ENCODE measurements at regions not wholly inside any gene's neighbourhood (a gene's known extent, or its start where the extent isn't known, plus 50 kb on each side); places are given as distances from the start of the nearest gene placed in this dataset.

DNA sequence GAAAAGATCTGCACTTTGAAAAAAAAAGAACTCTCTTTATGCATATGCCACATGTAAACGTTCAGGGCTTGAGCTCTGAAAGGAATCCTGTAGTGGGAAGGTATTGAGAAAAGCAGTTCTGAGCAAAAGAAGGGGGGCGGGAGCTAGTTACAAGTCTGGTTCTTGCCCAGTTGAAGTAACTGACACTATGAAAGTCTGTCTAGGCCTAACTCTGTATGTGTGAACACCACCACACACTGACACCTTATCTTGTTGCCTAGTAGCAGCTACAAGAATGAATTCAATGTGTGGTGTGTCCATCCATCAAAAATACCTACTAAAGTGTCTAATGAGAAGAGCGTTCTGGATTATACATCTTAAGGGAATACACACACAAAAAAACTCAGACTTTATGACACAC lies 820.6 kb downstream of the DIAPH3 start:
- Histone ChIP-seq H3K36me3 (ENCODE audit: insufficient read depth, insufficient read length, low read length) (no peaks in the 10 kb centered on the region), H3K4me1 (ENCODE audit: insufficient read depth, insufficient read length) (no peaks in the 10 kb centered on the region), H3K4me3 (ENCODE audit: insufficient read length, low read depth) (no peak overlapping the region), H3K9me3 (ENCODE audit: insufficient read depth, low read length) (no peaks in the 10 kb centered on the region), H3K27me3 (ENCODE audit: insufficient read depth, insufficient read length) (no peaks in the 10 kb centered on the region), H3K9ac (ENCODE audit: insufficient read length, low read depth) (no peak overlapping the region)
- TF ChIP-seq YY1 (IDR thresholded peaks at IDR 0.05; ENCODE audit: insufficient read depth, insufficient read length) = no peak
- no peak for DNase-seq (ENCODE audit: low read depth, low spot score)

DNA sequence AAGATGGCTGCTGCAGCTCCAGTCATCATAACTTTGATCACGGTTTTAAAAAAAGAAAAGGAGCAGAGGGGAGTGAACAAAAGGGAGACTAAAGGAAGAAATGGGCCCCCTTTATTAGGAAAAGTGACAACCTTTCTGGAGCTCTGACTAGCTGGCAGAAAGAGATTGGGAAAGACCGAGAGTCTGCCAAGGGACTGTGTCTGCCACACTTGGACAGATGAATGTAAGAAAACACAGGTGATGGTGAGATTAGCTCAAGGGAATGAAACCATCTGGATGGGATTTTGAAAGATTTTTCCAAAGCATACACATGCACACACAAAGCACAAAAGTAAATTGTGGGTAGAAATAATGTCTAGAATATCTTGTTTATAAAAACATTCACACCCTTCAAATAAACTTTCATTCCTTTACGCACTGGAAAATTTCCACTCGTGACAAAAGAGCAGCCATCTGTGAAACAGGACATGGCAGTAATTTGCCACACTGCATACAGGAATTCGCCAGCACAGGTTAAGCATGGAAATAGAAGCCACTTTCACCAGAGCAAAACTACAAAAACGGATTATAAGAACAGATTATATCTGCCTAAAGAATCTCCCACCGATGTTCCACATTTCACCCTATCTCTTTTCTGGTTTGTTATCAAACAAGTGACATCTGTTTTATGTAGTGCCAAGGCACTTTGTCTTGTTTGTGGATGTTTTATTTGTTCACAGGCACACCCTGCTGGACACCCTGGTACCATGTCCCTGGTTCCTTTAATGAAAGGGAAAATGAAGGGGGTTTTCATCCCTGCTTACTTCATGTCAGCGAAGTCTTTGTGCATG lies 819.5 kb downstream of the DIAPH3 start:
- H3K4me3 ChIP-seq (ENCODE audit: insufficient read length, low read depth) = no peak overlapping the region
- no peak overlapping the region for H3K9ac ChIP-seq (ENCODE audit: insufficient read length, low read depth)
- no peaks in the 10 kb centered on the region for H3K9me3 ChIP-seq (ENCODE audit: insufficient read depth, low read length)
- no peaks in the 10 kb centered on the region for H3K27me3 ChIP-seq (ENCODE audit: insufficient read depth, insufficient read length)
- no peaks in the 10 kb centered on the region for H3K36me3 ChIP-seq (ENCODE audit: insufficient read depth, insufficient read length, low read length)
- H3K4me1 ChIP-seq (ENCODE audit: insufficient read depth, insufficient read length) = no peaks in the 10 kb centered on the region
- no peak for DNase-seq (ENCODE audit: low read depth, low spot score)
- TF ChIP-seq ZNF274 (IDR thresholded peaks at IDR 0.05; ENCODE audit: low read depth, low read length) (no peak), YY1 (IDR thresholded peaks at IDR 0.05; ENCODE audit: insufficient read depth, insufficient read length) (no peak), SUZ12 (IDR thresholded peaks at IDR 0.05; ENCODE audit: extremely low read depth, insufficient read depth, insufficient read length) (no peak)

DNA sequence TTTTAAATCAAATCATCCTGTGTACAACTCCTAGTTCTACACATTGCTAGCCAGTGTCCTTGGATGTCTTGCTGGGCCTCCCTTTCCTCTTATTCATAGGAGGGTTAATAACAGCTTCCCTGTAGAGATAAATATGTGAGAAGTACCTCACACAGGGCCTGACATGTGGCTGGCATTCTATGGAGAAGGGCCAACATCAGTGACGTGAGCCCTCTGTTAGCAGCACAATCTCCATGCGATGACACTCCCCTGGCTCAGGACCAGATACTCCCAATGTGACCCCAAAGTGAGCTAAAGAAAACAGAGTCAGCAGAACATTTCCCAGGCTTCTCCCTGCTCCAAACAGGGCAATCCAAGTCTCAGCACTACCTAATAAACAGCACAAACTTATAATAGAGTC lies 818.4 kb downstream of the DIAPH3 start:
- no peak overlapping the region for H3K4me3 ChIP-seq (ENCODE audit: insufficient read length, low read depth)
- no peak for DNase-seq (ENCODE audit: low read depth, low spot score)
- TF ChIP-seq ZNF274 (IDR thresholded peaks at IDR 0.05; ENCODE audit: low read depth, low read length) (no peak), SUZ12 (IDR thresholded peaks at IDR 0.05; ENCODE audit: extremely low read depth, insufficient read depth, insufficient read length) (no peak), YY1 (IDR thresholded peaks at IDR 0.05; ENCODE audit: insufficient read depth, insufficient read length) (no peak)
- no peaks in the 10 kb centered on the region for H3K4me1 ChIP-seq (ENCODE audit: insufficient read depth, insufficient read length)
- H3K36me3 ChIP-seq (ENCODE audit: insufficient read depth, insufficient read length, low read length) = no peaks in the 10 kb centered on the region
- H3K9me3 ChIP-seq (ENCODE audit: insufficient read depth, low read length) = no peaks in the 10 kb centered on the region
- no peak overlapping the region for H3K9ac ChIP-seq (ENCODE audit: insufficient read length, low read depth)
- H3K27me3 ChIP-seq (ENCODE audit: insufficient read depth, insufficient read length) = no peaks in the 10 kb centered on the region

DNA sequence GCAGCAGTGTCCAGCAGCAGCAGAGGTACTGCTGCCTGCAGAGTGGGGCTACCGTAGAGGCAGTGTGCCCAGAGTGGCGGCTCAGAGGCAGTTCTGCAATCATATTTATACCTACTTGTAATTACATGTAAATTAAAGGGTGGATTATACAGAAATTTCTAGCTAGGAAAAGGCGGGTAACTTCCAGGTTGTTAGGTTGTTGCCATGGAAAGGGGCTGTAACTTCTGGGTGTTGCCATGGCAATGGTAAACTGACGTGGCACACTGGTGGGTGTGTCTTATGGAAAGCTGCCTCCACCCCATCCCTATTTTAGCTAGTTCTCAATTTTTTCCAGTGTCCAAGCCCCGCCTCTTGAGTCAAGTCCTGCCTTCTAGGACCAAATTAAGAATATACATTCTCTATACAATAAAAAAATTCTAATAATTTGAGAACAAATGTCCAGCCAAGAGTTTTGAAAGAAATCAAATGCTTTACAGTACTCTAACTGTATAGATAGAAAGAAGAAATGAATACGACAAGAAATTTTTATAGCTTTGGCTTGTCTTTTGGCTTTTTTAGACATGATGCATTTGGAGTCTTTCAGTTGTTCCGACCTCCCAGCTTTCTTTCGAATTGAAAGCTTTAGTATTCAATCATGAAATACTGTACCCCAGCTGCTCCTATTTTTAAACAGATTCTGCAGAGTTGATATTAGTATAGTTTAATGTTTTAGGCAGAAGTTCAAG lies 816.6 kb downstream of the DIAPH3 start:
- Histone ChIP-seq H3K27me3 (ENCODE audit: insufficient read depth, insufficient read length) (no peaks in the 10 kb centered on the region), H3K36me3 (ENCODE audit: insufficient read depth, insufficient read length, low read length) (no peaks in the 10 kb centered on the region), H3K4me1 (ENCODE audit: insufficient read depth, insufficient read length) (no peaks in the 10 kb centered on the region), H3K9me3 (ENCODE audit: insufficient read depth, low read length) (no peaks in the 10 kb centered on the region), H3K9ac (ENCODE audit: insufficient read length, low read depth) (no peak overlapping the region), H3K4me3 (ENCODE audit: insufficient read length, low read depth) (no peak overlapping the region)
- DNase-seq (ENCODE audit: low read depth, low spot score) = no peak
- no peak for TF ChIP-seq ZNF274 (IDR thresholded peaks at IDR 0.05; ENCODE audit: low read depth, low read length)
- TF ChIP-seq SUZ12 (IDR thresholded peaks at IDR 0.05; ENCODE audit: extremely low read depth, insufficient read depth, insufficient read length) = no peak
- TF ChIP-seq YY1 (IDR thresholded peaks at IDR 0.05; ENCODE audit: insufficient read depth, insufficient read length) = no peak

DNA sequence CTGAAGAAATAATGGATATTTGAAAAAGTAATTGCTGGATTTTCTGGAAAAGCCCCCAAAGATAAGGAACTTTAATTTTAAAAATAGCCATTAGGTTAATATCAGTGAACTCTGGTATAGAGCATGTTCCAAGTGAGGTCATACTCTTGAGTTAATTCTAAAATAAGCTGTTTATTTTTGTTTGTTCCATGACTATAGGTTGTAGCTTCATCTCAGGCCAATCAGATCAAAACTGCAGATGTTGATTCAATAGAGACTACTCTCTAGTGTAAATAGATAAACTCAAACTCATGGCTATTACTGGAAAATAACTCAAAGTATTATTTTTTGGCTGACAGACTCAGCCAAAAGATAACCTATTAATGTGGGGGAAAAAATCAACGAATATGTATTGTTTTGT lies 815.1 kb downstream of the DIAPH3 start:
- DNase-seq (ENCODE audit: low read depth, low spot score) = no peak
- H3K4me3 ChIP-seq (ENCODE audit: insufficient read length, low read depth) = no peak overlapping the region
- TF ChIP-seq SUZ12 (IDR thresholded peaks at IDR 0.05; ENCODE audit: extremely low read depth, insufficient read depth, insufficient read length) (no peak), ZNF274 (IDR thresholded peaks at IDR 0.05; ENCODE audit: low read depth, low read length) (no peak), YY1 (IDR thresholded peaks at IDR 0.05; ENCODE audit: insufficient read depth, insufficient read length) (no peak)
- no peaks in the 10 kb centered on the region for H3K27me3 ChIP-seq (ENCODE audit: insufficient read depth, insufficient read length)
- H3K9ac ChIP-seq (ENCODE audit: insufficient read length, low read depth) = no peak overlapping the region
- H3K9me3 ChIP-seq (ENCODE audit: insufficient read depth, low read length) = no peaks in the 10 kb centered on the region
- H3K36me3 ChIP-seq (ENCODE audit: insufficient read depth, insufficient read length, low read length) = no peaks in the 10 kb centered on the region
- H3K4me1 ChIP-seq (ENCODE audit: insufficient read depth, insufficient read length) = no peaks in the 10 kb centered on the region

DNA sequence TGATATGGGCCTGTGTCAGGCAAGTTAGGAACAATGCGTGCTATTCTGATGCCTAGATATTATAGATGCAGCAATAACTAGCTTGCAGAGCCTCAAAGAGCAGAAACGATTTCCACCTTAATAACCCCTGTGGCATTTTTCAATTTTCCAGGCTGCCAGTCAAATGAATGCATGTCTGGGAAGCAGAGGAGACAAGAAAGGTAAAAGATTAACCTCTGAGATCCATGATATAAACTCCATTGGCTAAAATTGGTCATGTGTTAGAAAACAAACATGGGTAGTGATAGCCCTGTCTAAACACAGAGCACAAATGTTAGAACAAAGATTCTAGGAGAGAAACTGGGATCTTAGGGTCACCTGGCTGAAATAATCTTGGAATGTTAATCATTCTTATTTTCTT lies 811.1 kb downstream of the DIAPH3 start:
- Histone ChIP-seq H3K4me3 (ENCODE audit: insufficient read length, low read depth) (no peak overlapping the region), H3K36me3 (ENCODE audit: insufficient read depth, insufficient read length, low read length) (no peaks in the 10 kb centered on the region), H3K4me1 (ENCODE audit: insufficient read depth, insufficient read length) (no peaks in the 10 kb centered on the region), H3K27me3 (ENCODE audit: insufficient read depth, insufficient read length) (no peaks in the 10 kb centered on the region), H3K9me3 (ENCODE audit: insufficient read depth, low read length) (no peaks in the 10 kb centered on the region), H3K9ac (ENCODE audit: insufficient read length, low read depth) (no peak overlapping the region)
- DNase-seq (ENCODE audit: low read depth, low spot score) = no peak
- TF ChIP-seq ZNF274 (IDR thresholded peaks at IDR 0.05; ENCODE audit: low read depth, low read length) = no peak
- TF ChIP-seq YY1 (IDR thresholded peaks at IDR 0.05; ENCODE audit: insufficient read depth, insufficient read length) = no peak
- no peak for TF ChIP-seq SUZ12 (IDR thresholded peaks at IDR 0.05; ENCODE audit: extremely low read depth, insufficient read depth, insufficient read length)

DNA sequence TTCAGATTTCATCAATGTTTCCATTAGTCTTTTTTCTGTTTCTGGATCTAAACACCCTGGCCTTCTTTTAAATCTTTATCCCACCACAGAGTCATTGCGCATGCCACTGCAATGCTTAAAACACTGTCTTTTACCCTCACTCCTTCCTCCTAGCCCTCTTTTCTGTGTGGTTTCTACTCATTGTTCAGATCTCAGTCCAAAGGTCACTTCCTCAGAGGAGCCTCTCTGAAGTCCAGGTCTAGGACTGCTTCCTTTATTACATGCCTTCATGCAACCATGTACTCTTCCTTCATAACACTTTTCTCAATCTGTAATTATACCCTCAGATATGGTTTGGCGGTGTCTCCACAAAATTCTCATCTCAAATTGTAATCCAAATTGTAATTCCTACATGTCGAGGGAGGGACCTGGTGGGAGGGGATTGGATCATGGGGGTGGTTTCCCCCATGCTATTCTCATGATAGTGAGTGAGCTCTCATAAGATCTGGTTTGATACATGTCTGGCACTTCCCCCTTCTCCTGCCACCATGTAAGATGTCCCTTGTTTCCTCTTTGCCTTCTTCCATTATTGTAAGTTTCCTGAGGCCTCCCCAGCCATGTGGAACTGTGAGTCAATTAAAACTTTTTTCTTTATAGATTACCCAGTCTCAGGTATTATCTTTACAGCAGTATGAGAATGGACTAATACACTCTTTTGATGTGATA lies 808.9 kb downstream of the DIAPH3 start:
- H3K9ac ChIP-seq (ENCODE audit: insufficient read length, low read depth) = no peak overlapping the region
- no peak overlapping the region for H3K4me3 ChIP-seq (ENCODE audit: insufficient read length, low read depth)
- TF ChIP-seq ZNF274 (IDR thresholded peaks at IDR 0.05; ENCODE audit: low read depth, low read length) = no peak
- no peak for TF ChIP-seq SUZ12 (IDR thresholded peaks at IDR 0.05; ENCODE audit: extremely low read depth, insufficient read depth, insufficient read length)
- no peak for TF ChIP-seq YY1 (IDR thresholded peaks at IDR 0.05; ENCODE audit: insufficient read depth, insufficient read length)
- H3K36me3 ChIP-seq (ENCODE audit: insufficient read depth, insufficient read length, low read length) = no peaks in the 10 kb centered on the region
- H3K9me3 ChIP-seq (ENCODE audit: insufficient read depth, low read length) = no peaks in the 10 kb centered on the region
- no peaks in the 10 kb centered on the region for H3K4me1 ChIP-seq (ENCODE audit: insufficient read depth, insufficient read length)
- H3K27me3 ChIP-seq (ENCODE audit: insufficient read depth, insufficient read length) = no peaks in the 10 kb centered on the region
- no peak for DNase-seq (ENCODE audit: low read depth, low spot score)

Data from NT2/D1 (cell line).